ENCODE measurements at regions not wholly inside any gene's neighbourhood (a gene's known extent, or its start where the extent isn't known, plus 50 kb on each side); places are given as distances from the start of the nearest gene placed in this dataset.

GRCh38 chr9:10961883-10962282, 349.1 kb upstream of the PTPRD start:
- TF ChIP-seq CTCF (IDR thresholded peaks at IDR 0.05) (no peak), POLR2A (IDR thresholded peaks at IDR 0.05) (no peak)
